Embryonic facial prominence (tissue), 1 donor: ENCODE measurements at regions not wholly inside any gene's neighbourhood (a gene's known extent, or its start where the extent isn't known, plus 50 kb on each side); places are given as distances from the start of the nearest gene placed in this dataset.
"Not testable (repeated sequence)": the region's sequence is repeated elsewhere in the genome, so short reads cannot be mapped to it uniquely, and the experiment has no call there.

Experiments used
- DNase-seq: peaks from one replicate; pipeline ENCODE4 v3.0.0-alpha.2; 2016; ENCODE audit errors: extremely low spot score

DNA sequence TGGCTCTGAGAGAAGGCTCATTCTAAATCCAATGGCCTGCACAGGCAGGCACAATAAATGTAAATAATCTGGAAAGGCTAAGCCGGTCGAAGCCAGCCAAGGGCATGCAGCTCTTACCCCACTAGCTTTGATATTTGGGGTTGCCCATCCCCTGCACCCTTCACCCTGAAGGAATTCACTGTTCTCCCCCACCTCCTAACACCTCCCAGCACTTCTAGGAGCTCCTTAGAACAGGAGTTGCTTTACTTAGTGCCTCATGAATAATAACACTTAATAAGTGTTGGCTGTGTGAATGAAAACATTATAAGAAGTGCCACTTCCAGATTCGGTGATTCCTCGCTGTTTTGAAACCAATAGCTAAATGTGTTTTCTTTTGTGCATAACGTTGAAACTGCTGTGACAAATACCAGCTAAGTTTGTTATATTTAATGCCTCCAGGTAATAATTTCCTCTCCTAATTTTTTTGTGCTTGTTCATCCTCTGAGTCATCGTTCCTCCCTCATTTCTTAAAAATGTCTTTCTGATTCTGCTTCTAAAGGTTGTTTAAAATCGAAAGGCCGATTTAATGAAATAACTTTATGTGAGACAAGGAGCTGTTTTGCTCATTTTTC is 458.8 kb downstream of the METTL4 start:
- DNase-seq: no peak

GRCh38 chr18:2114289-2114688 is 457.0 kb downstream of the METTL4 start:
- DNase-seq: no peak

DNA sequence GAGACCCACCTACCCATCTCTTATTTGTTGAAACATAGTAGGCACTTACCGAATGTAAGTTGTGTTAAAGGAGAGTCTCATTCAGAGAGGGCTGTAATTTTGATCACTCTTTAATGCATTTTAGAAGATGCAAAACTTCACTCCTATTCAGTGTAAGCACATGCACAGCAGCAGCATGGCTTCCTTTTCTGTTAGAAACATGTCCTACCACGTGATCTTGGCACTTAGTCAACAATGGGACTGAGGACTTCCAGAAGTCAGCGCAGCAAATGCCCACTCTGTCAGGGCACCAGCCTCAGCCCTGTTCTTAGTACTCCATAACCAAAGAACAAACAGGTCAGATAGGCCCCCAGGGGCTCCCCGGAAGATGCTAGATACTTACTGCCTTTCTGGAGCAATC is 456.5 kb downstream of the METTL4 start:
- no peak for DNase-seq

DNA sequence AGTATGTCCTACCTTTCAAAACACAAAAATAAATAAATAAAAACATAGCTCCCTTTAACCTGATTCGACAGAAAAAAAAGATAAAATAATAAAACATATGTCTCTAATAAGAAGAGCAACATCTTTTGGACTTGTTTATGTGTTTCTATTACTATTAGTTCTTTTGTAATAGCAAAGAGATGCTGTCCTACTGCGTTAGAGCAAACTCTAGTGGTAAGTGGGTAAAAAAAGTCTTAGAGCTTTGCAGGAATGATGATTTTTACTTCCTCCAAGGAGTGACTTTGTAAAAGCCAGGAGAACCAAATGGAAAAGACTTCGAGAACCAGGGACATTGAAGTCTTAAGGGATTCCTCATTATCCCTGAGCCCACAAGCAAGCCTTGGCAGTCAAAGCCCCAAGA is 450.1 kb downstream of the METTL4 start:
- DNase-seq: no peak

DNA sequence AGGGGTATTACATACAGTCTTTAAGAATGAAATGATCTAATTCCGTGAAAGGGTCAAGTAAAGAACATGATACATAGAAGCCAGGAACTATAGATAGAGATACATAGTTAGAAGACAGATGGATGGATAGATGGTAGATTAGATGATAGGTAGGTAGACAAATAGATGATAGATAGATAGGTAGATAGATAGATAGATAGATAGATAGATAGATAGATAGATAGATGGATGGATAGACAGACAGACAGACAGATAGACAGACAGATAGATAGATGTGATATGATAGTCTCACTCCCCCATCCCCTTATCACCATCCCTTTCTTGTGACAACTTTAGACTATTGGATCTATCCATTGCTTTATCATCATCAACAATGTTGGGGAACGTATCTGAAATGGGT is 448.2 kb downstream of the METTL4 start:
- no peak for DNase-seq

- DNase-seq: no peak
Measured at GRCh38 chr18:2134364-2134763, 436.9 kb downstream of the METTL4 start.

- DNase-seq: no peak
Measured at GRCh38 chr18:2135309-2135708, 436.0 kb downstream of the METTL4 start.

GRCh38 chr18:2138552-2138951 is 432.8 kb downstream of the METTL4 start:
- no peak for DNase-seq

DNA sequence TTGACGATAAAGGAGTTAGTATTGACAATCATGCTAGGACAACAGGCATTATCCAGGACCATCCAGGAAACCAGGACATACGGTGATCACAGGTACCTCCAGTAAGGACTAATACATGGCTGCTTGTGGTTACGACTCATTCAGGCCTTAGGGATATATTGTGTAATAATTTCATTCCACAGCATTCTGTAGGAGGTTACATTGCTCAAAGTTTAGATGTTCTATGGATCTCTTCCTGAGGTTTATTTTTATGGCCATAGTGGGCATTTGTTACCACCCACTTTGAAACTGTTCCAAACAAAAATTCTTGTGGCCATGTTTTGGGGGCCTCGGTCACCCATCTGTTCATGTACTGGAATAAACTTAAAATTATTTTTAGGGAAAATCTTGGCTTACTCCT is 431.6 kb downstream of the METTL4 start:
- no peak for DNase-seq

- no peak for DNase-seq
Measured at GRCh38 chr18:2143636-2144035, 427.7 kb downstream of the METTL4 start.

GRCh38 chr18:2144811-2145210 is 426.5 kb downstream of the METTL4 start:
- no peak for DNase-seq

- no peak for DNase-seq
Measured at GRCh38 chr18:2146092-2146491, 425.2 kb downstream of the METTL4 start.

DNA sequence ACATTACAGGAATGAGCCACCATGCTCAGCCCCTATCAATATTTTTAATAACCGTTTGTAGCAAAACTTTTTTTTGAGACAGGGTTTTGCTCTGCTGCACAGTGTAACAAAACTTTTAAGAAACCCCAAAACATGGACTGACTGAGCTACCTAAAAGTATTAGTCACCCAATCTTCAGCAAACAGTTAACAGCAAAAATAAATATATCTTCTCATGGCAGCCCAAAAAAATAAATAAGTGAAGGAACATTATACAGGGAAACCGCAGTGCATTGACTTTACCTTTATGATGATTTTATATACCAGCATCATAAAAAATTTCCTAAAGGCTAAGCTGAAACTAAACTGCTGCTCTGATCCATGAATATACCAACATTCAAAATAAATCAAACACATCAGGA is 424.6 kb downstream of the METTL4 start:
- DNase-seq: no peak

GRCh38 chr18:2147476-2148230 is 423.7 kb downstream of the METTL4 start:
- DNase-seq: no peak

- DNase-seq: no peak
Measured at GRCh38 chr18:2148823-2149222, 422.5 kb downstream of the METTL4 start.

DNA sequence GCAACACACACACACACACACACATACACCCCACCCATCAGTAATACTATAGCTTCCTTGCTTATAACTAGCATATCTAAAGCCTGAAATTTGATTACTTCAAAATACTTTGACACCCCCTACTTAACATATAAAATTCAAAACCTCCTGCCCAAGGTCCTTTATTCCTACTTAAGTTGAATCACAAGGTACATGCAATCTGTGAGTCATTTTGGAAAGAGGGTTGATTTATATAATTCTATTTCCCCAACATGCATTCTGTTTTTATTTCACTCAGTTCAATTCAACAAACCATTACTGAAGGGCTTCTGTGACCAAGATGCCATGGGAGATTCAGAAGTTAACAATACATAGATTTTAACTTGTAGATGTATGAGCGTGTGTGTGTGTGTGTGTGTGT is 420.7 kb downstream of the METTL4 start:
- DNase-seq: no peak

DNA sequence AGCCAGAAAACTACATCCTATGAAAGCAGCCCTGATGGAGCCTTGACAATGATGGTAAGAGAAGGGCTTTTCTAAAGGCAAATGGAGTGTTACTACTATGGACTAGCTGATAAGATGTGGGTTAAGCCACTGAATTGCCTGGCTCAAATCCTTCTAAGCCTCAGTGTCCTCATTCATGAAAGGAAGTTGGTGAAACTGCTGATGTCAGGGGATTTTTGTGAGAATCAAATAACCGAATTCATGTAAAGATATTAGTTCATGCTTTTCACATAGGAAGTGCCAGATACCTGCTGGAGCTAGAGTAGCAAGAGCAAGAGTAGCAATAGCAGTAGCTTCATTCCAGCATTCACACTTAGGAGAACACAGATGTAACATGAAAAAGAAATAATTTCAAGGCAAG is 417.0 kb downstream of the METTL4 start:
- no peak for DNase-seq

DNA sequence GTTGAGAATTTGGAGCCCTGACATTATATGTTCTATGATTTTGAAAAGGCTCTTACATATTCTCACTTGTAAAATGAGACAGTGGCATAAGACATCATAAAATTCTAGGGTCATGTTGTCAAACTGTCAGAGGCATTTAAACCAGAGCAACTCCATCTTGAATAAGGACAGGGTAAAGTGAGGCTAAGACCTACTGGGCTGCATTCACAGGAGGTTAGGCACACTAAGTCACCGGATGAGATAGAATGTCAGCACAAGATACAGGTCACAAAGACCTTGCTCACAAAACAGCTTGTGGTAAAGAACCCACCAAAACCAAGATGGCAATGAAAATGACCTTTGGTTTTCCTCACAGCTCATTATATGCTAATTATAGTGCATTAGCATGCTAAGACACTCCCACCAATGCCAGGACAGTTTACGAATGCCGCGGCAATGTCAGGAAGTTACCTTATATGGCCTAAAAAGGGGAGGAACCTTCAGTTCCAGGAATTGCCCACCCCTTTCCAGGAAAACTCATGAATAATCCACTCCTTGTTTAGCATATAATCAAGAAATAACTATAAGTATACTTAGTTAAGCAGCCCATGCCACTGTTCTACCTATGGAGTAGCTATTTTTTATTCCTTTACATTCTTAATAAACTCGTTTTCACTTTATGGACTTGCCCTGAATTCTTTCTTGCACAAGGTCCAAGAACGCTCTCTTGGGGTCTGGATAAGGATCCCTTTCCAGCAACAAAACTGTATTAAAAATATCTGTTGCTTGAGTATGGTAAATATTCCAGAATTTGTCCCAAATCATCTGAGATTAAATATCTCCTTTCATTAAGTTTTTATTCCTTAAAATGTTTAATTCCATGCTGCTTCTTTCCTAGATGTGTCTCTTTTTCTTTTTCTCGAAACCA is 406.4 kb downstream of the METTL4 start:
- DNase-seq: no peak

DNA sequence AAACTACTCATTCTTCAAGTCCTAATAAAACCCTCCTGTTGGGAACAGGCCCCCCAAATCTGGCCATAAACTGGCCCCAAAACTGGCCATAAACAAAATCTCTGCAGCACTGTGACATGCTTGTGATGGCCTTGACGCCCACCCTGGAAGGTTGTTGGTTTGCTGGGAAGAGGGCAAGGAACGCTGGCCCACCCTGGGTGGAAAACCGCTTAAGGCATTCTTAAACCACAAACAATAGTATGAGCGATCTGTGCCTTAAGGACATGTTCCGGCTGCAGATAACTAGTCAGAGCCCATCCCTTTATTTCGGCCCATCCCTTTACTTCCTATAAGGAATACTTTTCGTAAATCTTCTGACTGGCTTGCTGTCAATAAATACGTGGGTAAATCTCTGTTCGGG is 404.4 kb downstream of the METTL4 start:
- not testable (repeated sequence) for DNase-seq

GRCh38 chr18:2168022-2168421 is 403.3 kb downstream of the METTL4 start:
- DNase-seq: no peak

DNA sequence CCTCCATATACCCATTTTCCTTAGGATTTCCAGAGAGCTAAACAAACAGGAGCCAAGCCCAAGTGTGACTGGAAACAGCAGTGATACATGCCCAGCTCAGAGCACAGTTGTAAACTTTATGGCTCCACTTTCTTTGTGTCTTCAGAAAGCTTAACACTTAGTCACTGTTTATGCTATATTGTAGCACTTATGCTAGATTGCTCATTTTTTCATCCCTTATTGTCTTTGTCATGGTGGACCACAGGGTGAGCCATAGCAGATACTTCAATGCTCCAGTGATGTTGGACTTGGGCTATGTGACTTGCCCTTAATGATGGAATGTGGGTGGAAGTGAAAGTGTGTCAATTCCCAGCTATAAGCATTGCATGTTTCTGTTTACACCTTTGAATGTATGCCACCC is 401.6 kb downstream of the METTL4 start:
- DNase-seq: no peak

- DNase-seq: no peak
Measured at GRCh38 chr18:2171840-2172625, 399.3 kb downstream of the METTL4 start.
